Coronary artery (tissue), 2 donors: ENCODE measurements at regions not wholly inside any gene's neighbourhood (a gene's known extent, or its start where the extent isn't known, plus 50 kb on each side); places are given as distances from the start of the nearest gene placed in this dataset.

ENCODE experiments used
- DNase-seq: peaks from one replicate; pipeline ENCODE4 v3.0.0-alpha.2; 2017; ENCODE audit warnings: low spot score
- H3K27ac ChIP-seq, 2 donors: fragments of 200-600 bp; sonication (generic); one replicate each; pipeline ENCODE4 v1.5.1; 2016 to 2019
- H3K4me3 ChIP-seq: fragments of 200-600 bp; sonication (generic); 2 replicates; pipeline ENCODE4 v1.5.1; 2016; ENCODE audit warnings: mild to moderate bottlenecking, moderate library complexity
- CTCF ChIP-seq: fragments of 200-600 bp; sonication (generic); IDR thresholded peaks from one replicate; pipeline ENCODE4 v1.5.1; 2019; ENCODE audit warnings: antibody characterized with exemption

- TF ChIP-seq CTCF = no peak
- Histone ChIP-seq H3K27ac (no peak overlapping the region), H3K4me3 (no peak overlapping the region)
- DNase-seq = no peak
Measured at GRCh38 chr2:49861821-49862220, 707.5 kb upstream of the FSHR start.

- DNase-seq = no peak
- no peak overlapping the region for H3K4me3 ChIP-seq
- no peak for TF ChIP-seq CTCF
- H3K27ac ChIP-seq = no peak overlapping the region
Measured at GRCh38 chr2:49860834-49861233, 706.5 kb upstream of the FSHR start.

- TF ChIP-seq CTCF = no peak
- DNase-seq = no peak
- Histone ChIP-seq H3K4me3 (no peak overlapping the region), H3K27ac (no peak overlapping the region)
Measured at GRCh38 chr2:49860170-49860569, 705.9 kb upstream of the FSHR start.

- DNase-seq = no peak
- no peak for TF ChIP-seq CTCF
- H3K27ac ChIP-seq = no peak overlapping the region
- no peak overlapping the region for H3K4me3 ChIP-seq
Measured at GRCh38 chr2:49858657-49859056, 704.3 kb upstream of the FSHR start.

GRCh38 chr2:49858113-49858490, 703.8 kb upstream of the FSHR start:
- Histone ChIP-seq H3K4me3 (no peak overlapping the region), H3K27ac (no peak overlapping the region)
- no peak for TF ChIP-seq CTCF
- DNase-seq = no peak

- H3K27ac ChIP-seq = no peak overlapping the region
Measured at GRCh38 chr2:49857371-49858112, 703.2 kb upstream of the FSHR start.

More at GRCh38 chr2:49857371-49858112, 703.2 kb upstream of the FSHR start:
- no peak for DNase-seq
- no peak for TF ChIP-seq CTCF
- H3K4me3 ChIP-seq = no peak overlapping the region
